GDM1 (cell line): ENCODE measurements at regions not wholly inside any gene's neighbourhood (a gene's known extent, or its start where the extent isn't known, plus 50 kb on each side); places are given as distances from the start of the nearest gene placed in this dataset.
"Not testable (repeated sequence)": the region's sequence is repeated elsewhere in the genome, so short reads cannot be mapped to it uniquely, and the experiment has no call there.

ENCODE experiments used
- DNase-seq: peaks from one replicate; lab custom pipeline; 2025; lab: John Stamatoyannopoulos, UW

DNA sequence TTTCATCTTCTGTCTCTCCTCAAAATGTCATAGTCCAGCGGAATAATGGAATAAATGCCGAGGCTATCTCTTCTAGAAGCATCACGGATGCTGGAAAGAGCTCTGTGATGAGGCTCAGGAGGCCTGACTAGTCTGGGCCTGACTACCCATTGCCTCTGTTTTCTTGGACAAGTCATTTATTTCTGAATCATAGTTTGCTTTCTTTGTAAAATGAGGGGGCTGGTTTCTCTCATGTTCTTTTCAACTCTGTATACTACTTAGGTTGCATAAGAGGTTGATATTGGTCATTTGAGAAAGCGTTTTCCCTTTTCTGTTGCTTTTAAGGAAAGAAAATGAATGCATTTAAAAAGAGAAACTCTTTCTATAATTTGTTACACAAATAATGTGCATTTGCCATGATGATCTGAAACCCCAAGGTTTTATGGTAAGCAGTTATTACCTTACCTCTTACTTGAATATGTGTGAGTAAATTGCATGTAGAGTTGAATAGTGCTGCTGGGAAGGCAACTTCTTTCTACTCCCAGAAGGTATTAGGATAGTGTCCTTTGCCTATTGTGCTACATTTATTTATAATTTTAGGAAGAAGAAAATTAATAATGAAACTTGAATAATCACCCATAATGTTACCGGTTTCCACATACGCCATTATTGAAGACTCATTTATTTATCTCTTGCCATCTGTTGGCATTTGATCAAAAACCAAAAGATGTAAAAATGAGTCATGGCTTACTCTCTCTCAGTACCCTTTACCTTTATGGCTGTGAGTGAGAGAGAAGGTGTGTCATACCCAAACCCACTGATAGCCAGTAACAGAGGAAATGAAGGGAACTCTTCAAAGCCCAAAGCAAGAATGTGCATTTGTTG, 179.1 kb downstream of the FASLG start:
- DNase-seq: no peak

DNA sequence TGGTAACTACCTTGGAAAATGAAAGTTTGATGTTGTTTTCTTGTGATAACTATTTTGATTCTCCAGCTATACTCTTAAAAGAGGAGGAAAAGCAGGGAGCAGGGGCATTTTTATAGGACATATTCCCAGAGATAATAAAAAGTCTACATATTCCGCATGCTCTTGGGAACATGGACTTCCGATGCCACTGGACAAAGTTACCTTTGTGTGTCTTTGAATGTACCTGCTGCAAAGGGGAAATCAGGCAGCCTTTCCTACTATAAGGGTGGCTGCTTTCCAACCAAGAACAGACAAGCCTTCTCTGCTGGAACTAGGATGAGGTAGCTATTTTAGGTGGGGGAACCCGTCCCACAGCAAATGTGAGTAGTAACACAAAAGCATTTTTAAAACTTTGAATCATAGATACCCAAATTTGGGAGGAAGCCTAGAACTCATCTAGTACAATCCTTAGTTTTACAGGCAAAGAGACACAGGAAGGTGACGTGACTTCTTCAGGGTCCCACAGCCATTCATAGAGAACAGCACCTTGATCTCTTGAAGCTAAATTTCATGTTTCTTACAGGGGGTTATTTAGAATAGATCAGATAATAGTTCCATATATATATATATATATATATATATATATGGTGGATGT, 179.9 kb downstream of the FASLG start:
- DNase-seq: no peak

DNA sequence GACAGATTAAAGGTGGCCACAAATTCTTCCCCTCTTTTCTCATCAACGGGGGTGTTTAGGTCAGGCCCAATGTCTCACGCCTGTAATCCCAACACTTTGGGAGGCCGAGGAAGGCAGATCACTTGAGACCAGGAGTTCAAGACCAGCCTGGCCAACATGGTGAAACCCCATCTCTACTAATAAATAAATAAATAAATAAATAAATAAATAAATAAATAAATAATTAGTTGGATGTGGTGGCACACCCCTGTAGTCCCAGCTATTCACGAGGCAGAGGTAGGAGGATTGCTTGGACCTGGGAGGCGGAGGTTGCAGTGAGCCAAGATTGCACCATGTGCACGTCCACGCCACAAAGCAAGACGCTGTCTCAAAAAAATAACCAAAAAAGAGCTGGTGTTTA, 180.7 kb downstream of the FASLG start:
- DNase-seq: not testable (repeated sequence)

DNA sequence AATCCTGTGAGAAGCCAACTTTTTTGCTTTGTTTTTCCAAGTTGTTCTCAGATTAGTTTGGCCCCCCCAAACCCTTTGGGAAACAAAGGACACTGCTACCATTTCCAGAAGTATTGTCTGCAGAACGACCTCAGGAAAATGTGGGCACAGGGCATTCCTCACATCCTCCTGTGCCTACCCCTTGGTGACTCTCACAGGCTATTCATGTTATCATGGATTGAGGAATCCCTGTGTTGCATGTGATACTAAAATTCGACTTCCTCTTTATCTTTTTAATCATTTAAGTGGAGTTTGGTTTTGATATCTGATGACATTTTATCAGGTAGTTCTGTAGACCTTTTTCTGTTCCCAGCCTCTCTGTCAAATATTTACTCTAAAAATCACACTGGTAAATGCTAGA, 184.5 kb downstream of the FASLG start:
- DNase-seq: no peak

DNA sequence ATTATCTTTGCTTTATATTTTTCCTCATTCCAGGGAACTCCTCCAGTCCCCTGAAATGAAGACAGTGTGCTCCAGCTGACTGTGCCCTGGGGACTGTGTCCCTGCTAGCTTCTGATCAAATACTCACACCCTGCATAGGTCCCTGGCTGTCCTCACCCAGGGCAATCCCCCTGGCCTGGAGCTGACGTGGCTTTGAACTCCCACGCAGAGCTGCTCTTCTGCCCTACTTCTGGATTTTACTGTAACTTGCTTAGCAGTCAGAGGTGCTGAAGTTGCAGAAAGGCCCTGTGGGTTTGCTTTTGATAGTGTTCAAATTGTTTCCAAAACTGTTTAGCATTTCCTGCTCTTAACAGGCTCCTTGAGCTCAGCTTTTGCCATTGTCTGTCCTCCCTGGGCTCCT, 186.5 kb downstream of the FASLG start:
- DNase-seq: no peak

DNA sequence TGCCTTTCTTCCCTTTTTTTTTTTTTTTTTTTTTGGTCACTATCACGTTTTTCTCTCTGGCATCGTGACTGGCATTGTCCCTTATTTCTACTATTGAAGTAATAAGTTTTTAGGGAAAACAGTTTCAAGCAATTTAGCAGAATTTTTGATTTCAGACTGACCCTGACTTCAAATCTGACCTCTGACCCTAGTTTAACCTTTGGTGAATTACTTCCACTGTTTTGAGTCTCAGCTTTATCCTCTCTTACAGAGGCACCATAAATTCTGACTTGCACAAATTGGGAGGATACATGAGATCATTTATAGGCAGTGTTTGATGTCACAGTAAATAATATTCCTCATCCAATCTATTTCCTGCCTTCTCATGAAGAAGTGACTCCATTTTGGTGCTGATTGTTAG, 187.0 kb downstream of the FASLG start:
- no peak for DNase-seq

DNA sequence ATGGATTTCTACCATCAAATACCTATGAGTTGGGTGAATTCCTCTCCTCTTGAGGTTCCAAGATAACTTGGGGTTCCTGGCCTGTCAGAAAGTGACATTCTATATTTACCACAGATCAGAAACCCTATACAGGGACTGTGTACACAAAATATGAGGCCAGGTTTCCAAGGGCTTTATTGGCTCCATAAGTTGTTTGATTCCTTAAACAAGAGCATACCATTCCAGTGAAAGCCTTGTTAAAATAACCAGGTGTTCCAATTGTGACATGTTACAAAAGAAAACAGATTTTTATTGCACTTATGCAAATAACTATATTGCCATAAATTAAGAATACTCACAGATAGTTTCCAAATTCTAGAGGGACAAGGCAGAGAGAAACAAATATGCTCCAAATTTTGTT, 188.9 kb downstream of the FASLG start:
- DNase-seq: not testable (repeated sequence)

DNA sequence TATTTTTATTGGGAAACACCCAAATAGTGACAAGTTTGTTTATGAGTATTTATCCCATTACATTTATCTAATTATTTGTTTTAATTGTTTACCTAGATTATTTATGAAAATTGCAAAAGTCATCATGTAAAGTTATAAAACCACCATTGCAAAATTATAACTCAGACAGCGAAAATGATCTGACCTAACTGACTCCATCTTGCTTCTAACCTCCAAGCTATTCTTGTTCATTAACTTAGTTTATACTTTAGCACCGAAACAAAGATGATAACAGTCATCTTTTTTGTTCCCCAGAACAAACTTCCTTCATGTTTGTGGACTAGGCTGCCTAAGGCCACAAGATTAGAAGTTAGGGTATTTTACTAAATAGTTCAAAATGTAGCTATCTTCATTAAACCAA, 190.8 kb downstream of the FASLG start:
- no peak for DNase-seq

DNA sequence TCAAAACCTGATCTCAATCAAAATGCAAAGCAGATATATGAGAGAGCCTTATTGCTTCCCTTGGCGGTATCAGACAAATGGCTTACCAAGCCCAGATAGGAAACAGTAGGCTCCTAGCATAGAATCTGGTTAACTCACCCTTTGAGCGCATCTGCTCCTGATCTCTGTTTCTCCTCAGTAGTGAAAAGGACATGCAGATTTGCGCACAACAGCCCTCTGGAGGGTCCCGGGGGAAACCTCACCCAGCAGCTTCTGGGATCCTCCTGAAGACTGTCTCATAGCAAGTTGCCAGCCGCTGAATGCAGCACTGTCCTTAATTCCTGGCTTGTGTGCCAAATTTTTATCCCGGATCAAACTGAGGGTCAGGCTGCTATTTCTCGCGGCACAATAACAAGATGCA, 192.2 kb downstream of the FASLG start:
- DNase-seq: no peak

DNA sequence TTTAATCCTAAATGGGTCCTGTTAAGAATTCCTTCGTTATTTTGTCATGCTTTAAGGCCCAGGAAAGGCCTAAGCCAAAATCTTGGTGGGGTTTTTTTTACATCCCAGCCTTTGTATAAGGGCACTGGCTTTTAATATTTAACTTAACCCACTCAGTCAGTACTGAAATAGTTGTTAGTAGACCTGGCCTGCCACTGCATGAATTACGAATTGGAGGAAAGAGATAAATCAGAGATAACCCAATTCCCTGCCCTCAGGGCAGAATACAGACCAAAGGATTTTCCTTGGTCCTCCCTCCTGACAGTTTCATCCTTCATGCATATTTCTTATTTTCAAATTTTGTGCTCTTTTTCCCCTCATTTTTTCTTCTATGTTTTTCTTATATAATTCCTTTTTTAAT, 193.0 kb downstream of the FASLG start:
- no peak for DNase-seq

DNA sequence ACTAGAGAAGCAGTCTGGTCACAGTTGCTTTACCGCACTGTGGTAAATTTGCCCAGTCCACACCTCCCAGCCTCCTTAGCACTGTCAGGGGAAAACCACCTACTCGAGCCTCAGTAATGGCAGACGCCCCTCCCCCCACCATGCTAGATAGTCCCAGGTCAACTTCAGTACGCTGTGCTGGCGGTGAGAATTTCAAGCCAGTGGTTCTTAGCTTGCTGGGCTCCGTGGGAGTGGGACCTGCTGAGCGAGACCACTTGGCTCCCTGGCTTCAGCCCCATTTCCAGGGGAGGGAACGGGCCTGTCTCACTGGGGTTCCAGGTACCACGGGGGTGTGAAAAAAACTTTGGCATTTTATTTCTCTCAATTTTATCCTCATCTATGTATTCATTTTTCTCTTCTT, 194.8 kb downstream of the TNFSF18 start:
- not testable (repeated sequence) for DNase-seq

DNA sequence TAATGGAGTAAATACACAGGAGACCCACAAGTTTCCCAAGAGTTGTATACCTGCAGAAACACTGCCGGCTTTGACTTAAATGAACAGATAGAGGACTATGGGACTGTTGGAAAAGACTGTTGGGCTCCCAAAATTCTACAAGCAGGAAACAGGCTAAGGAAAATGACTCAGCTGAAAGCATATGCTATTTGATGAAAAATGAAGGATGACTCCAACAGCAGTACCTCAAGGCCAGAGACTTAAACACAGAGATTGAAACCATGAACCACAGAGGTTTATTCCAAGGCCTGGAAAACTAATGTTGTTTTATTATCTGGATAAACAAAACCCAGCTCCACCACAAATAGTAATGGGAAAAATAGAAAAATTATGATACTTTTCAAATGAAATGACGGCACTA, 187.7 kb downstream of the TNFSF18 start:
- DNase-seq: no peak

DNA sequence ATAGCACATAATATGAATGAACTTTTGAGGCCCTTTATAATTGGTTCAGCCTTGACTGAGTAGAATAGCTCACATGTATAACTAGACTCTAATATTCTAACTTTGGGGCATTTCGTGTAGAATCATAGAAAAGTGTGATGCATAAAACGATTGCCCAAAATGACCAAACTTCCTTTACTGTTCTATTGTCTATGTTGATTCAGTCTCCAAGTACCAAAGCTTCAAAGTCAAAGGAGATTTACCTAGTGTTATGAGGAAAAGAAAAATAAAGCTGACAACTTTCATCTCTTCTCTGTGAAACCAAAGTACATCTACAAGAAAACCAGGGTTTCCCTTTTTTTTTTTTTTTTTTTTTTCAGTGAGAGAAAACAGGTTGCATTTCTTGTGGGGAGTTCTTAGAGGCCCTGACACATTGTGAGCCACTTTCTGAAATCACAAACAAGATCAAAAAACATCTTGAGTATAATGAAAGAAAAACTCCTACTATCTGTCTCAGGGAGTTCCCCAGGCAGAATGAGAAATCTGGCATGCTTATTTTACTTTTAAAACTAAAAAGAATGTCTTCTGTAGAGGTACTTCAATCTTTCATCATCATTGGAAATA, 183.4 kb downstream of the TNFSF18 start:
- DNase-seq: no peak

DNA sequence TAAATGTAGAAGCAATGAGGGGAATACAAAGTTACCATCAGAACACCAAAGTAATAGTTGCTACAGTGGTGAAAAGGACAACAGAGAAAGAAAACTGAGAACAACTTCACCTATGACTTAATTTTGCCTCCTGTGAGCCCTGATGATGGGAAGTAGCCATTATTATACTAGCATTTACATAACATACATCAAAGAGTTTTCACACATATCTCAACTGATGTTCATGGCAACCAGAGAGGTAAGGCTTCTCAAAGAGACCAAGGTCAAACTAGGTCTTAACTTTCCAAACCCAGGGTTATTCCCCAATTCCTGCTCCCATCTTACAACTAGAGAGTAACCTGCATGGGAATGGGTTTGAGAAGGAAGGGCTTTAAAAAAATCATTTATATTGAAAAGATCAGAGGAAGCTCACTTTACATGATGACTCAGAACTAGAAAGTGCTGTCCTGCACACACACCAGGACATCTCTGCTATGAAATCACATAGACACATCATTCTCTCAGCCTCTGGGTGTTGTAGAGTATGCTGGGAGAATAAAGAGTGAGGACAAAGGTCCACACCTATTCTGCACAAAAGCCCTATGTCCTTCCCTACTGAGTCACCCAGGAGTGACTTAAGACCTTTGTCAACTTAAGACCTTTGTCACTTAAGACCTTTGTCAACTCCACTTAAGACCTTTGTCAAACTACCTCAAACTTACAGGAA, 179.7 kb downstream of the TNFSF18 start:
- DNase-seq: no peak

DNA sequence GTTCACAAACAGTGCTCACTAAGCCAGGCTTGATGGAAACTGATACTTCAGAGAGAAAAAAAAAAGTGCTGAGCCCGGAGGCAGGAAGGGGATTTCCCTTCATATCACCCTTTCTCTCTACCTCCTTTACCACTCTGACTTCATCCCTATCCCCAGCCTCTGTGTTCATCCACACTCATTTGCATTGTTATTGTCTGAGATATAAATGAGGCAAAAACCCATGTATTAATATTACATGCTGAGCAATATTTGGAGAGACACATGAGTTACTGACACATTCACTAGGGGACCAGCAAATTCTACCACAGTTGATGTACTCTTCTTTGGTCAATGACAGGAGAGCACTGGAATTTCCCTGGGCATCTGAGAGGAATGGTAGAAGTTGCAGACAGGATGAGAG, 175.8 kb downstream of the TNFSF18 start:
- DNase-seq: no peak

DNA sequence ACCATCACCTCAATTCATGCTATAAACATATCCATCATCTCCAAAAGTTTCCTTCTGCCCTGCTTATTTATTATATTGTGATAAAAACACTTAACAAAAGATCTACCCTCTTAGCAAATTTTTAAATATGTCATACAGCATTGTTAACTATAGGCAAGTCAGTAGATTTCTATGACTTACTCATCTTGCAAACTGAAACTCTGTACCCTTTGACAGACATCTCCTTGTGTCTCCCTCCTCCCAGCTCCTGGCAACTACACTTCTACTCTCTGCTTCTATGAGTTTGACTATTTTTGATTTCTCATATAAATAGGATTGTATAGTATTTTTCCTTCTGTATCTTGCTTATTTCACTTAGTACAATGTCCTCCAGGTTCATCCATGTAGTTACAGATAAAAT, 174.8 kb downstream of the TNFSF18 start:
- DNase-seq: no peak

DNA sequence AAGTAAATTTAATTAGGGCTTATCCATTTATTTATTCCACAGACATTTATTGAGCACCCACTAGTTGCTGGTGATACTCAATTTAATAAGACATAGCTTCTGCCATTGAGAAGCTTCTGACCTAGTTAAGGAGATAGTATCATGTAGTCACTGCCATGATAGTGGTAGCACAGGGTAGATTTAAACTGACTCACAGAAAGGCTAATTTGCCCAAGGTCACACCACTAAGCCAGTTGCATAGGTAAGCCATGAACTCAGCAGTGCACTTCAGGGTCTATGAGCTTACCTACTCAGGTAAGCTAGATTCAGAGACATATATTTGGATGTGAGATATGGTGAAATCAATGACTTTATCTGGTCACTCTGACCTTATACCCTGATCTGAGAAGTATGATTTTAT, 168.4 kb downstream of the TNFSF18 start:
- DNase-seq: no peak

DNA sequence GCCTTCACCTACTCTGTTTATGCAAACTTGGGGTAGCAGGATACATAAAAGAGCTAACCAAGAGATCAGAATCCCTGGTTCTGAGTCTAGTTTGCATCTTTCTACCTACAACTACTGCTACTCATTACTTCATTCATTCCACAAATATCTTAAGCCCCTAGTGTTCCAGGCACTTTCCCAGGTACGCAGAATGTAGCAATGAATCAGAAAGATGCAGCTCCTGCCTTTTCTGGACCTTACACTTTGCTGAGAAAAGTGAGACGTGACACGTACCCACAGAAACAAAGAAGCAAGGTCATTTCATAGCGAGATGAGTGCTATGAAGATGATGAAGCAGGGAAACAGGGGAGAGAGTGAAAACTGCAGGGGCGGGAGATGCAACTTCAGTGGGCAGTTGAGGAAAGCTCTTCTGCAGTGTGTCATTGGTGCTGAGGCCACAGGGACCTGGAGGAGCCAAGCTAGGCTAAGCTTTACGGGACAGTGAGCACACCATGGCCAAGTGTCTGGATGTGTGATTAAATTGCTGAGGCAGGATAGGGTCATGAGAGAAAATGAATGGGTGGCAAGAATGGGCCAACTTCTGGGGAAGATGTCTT, 167.9 kb downstream of the TNFSF18 start:
- no peak for DNase-seq

DNA sequence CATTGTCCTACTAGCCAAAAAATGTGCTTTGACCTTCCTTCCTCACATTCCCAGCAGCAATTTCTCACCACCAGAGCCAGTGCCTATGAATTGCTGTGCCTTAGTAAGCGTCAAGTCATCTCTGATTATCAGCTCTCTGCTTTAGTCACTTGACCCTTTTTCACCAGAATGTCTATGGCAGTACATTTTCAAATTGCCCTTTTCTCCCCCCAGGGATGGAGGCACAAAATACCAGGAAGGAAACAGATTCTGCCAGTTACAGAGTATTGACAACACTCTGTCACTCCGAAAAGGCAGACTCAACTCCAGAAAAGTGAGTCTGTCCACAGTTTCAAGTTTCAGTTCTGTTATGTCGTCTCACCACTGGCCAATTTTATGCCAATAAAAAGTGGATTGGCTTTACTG, 167.4 kb downstream of the TNFSF18 start:
- no peak for DNase-seq

DNA sequence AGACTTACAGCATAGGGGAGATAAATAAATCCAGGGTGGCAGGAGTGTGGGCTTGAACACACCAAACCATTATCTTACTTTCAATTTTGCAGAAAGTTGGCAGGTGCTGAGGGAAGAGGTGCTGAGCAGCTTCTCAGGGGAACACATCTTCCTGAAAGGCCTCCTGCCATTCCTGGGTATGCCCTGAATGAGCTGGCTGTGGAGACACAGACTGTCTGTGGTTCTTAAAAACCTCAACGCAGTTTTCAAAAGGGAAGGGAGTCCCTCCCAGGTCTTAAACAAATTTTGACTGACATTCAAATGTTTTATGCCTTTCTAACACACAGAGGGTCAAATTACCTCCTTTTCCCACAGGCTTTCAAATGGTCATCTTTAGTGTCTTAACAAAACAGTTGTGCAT, 166.9 kb downstream of the TNFSF18 start:
- DNase-seq: peak; percentile 9

DNA sequence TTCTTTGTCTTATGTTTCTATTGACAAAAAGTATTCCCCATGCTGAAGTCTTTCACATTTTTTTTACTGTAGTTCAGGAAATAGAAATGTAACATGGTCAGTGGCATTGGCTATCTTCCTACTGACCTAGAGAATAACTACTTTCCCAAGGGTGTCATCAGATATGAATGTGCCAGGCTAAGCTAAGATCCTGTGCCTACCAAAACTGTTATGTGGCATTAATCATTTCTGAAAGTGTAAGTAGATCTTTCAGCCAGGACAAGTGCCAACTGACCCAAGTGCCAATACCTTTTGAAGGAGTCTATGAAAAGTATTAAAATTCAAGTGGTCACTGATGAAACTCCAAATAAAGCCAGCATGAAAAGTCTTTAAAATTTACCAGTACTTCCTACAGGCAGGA, 165.3 kb downstream of the TNFSF18 start:
- no peak for DNase-seq

DNA sequence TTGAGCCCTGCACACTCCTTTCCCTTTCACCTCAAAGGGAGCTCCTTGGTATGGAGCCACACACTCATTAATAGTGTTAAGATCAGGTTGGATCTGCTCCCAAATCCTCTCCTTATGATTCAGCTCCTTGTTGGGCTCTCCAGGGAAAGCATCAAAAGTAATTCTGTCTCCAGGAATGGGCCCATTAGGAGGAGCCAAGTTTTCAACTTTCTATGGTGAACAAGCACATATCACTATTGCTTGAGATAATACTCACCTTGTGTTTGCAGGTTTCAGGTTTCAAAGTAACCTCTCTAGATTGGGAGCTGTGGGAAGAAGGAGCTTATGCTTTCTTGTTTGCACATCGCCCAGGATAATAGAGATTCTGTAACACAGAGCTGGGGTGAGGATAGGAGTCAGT, 164.8 kb downstream of the TNFSF18 start:
- DNase-seq: no peak
